Suprapubic skin (tissue), 4 donors: ENCODE measurements at regions not wholly inside any gene's neighbourhood (a gene's known extent, or its start where the extent isn't known, plus 50 kb on each side); places are given as distances from the start of the nearest gene placed in this dataset.

Source experiments
- DNase-seq, 2 donors: peaks; one replicate each; pipeline ENCODE4 v3.0.0-alpha.2; 2019; ENCODE audit warnings: low spot score in 2 of 2
- H3K27ac ChIP-seq: fragments of 200-600 bp; sonication (generic); one replicate; pipeline ENCODE4 v1.5.1; 2019
- H3K27me3 ChIP-seq: fragments of 200-600 bp; sonication (generic); one replicate; pipeline ENCODE4 v1.5.1; 2019
- H3K36me3 ChIP-seq: fragments of 200-600 bp; sonication (generic); one replicate; pipeline ENCODE4 v1.5.1; 2019
- H3K4me1 ChIP-seq: fragments of 200-600 bp; sonication (generic); one replicate; pipeline ENCODE4 v1.5.1; 2019
- H3K4me3 ChIP-seq: fragments of 200-600 bp; sonication (generic); one replicate; pipeline ENCODE4 v1.5.1; 2019; ENCODE audit warnings: mild to moderate bottlenecking
- H3K9me3 ChIP-seq: fragments of 200-600 bp; sonication (generic); one replicate; pipeline ENCODE4 v1.5.1; 2019
- EP300 ChIP-seq: sonication (generic); formaldehyde crosslinking; IDR thresholded peaks from one replicate; pipeline ENCODE4 v1.6.1; 2017; ENCODE audit warnings: antibody characterized with exemption
- POLR2A ChIP-seq, 2 donors: fragments of 450-650 bp; IDR thresholded peaks; one replicate each; pipeline ENCODE4 v1.6.1; 2017; ENCODE audit warnings: antibody characterized with exemption in 2 of 2, mild to moderate bottlenecking in 2 of 2, moderate library complexity in 2 of 2
- POLR2AphosphoS5 ChIP-seq, 3 donors: sonication (generic); formaldehyde crosslinking; IDR thresholded peaks; one replicate each; pipeline ENCODE4 v1.6.1; 2017; ENCODE audit warnings: antibody characterized with exemption in 3 of 3
- WGBS: methylation state at CpG from one replicate; pipeline ENCODE4 v1.1.5; 2018; 5-methylcytosine and 5-hydroxymethylcytosine counted together
- TF ChIP-seq, protein P1 (sequence below), 2 donors: fragments of 200-600 bp in 1 of 2; fragments of 450-650 bp in 1 of 2; sonication (generic) in 1 of 2; IDR thresholded peaks; one replicate each; pipeline ENCODE4 v1.5.1; 2016 to 2019; ENCODE audit warnings: antibody characterized with exemption in 2 of 2, mild to moderate bottlenecking in 1 of 2, moderate library complexity in 1 of 2

DNA sequence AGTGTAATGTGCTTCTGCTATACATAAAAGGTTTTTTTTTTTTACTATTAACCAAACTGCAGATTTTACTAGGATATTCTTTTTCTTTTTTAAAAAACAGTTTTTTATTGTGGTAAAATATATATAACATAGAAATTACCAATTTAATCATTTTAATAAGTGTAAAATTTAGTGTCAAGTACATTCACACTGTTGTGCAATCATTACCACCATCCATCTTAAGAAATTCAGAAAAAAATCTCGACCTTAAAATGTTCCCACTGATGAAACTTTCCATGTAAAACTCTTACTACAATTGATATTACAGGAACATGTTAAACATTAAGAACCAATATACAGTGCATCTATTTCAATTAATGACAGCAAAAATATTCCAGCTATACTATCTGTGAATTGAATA, 244.8 kb upstream of the FAT3 start:
- WGBS = 72% methylated on average over 1 of the region's 1 CpG

DNA sequence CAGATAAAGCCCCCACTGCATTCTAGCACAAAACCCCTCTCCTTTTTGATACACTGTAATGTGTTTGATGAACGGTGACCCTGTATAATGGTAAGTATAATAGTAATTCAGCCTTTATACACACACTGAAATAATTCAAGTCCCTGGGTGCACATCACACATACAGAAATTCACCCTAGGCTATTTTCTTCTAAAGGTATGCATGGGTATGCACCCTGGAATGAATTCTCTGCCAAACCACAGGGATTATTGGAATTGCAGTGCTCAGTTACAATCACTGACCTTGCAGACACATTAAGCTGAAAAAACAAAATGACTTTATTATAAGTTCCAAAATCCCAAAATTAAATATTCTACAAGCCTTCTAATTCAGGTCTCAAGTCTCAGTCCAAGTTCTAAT, 245.9 kb upstream of the FAT3 start:
- WGBS = 58% methylated on average over 1 of the region's 1 CpG
- Histone ChIP-seq H3K36me3 (no peaks in the 10 kb centered on the region), H3K4me3 (no peak overlapping the region), H3K9me3 (no peaks in the 10 kb centered on the region), H3K4me1 (no peaks in the 10 kb centered on the region), H3K27me3 (no peaks in the 10 kb centered on the region), H3K27ac (no peak overlapping the region)
- TF ChIP-seq POLR2A (IDR thresholded peaks at IDR 0.05) (no peak), POLR2AphosphoS5 (IDR thresholded peaks at IDR 0.05) (no peak), EP300 (no peak)
- TF ChIP-seq, protein P1, sequence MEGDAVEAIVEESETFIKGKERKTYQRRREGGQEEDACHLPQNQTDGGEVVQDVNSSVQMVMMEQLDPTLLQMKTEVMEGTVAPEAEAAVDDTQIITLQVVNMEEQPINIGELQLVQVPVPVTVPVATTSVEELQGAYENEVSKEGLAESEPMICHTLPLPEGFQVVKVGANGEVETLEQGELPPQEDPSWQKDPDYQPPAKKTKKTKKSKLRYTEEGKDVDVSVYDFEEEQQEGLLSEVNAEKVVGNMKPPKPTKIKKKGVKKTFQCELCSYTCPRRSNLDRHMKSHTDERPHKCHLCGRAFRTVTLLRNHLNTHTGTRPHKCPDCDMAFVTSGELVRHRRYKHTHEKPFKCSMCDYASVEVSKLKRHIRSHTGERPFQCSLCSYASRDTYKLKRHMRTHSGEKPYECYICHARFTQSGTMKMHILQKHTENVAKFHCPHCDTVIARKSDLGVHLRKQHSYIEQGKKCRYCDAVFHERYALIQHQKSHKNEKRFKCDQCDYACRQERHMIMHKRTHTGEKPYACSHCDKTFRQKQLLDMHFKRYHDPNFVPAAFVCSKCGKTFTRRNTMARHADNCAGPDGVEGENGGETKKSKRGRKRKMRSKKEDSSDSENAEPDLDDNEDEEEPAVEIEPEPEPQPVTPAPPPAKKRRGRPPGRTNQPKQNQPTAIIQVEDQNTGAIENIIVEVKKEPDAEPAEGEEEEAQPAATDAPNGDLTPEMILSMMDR (IDR thresholded peaks at IDR 0.05) = no peak
- DNase-seq = no peak

More for the DNA sequence above, 244.8 kb upstream of the FAT3 start:
- Histone ChIP-seq H3K9me3 (no peaks in the 10 kb centered on the region), H3K27ac (no peak overlapping the region), H3K36me3 (no peaks in the 10 kb centered on the region), H3K4me3 (no peak overlapping the region), H3K27me3 (no peaks in the 10 kb centered on the region), H3K4me1 (no peaks in the 10 kb centered on the region)
- no peak for DNase-seq
- TF ChIP-seq POLR2AphosphoS5 (IDR thresholded peaks at IDR 0.05) (no peak), POLR2A (IDR thresholded peaks at IDR 0.05) (no peak), EP300 (no peak)
- TF ChIP-seq, protein P1 (IDR thresholded peaks at IDR 0.05) = no peak

DNA sequence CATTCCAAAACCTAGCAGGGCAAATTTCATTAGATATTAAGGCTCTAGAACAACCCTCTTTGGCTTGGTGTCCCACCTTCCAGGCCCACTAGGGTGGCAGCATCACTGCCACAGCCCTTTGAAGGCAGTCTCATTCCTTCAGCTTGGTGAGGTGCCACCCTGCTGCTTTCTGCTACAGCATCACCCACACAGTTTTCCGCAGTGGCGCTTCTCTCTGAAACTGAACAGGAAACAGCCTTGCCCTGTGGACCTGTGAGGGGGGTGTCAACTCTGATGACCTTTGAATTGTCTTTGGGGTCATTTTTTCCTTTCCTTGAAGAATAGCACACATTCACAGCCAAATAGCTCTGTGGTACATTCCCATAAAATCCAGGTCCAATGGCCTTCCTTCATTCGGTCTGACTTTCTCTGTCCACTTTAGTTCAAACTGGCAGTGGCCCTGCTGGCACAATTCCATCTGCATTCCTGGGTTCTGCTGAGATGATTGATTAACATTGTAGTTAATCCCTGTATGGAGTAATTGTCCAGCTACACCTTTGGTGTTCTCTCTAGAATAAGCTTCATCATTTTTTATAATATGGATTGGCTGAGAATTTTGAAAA, 251.9 kb upstream of the FAT3 start:
- DNase-seq = no peak
- no peaks in the 10 kb centered on the region for H3K36me3 ChIP-seq
- no peaks in the 10 kb centered on the region for H3K4me1 ChIP-seq
- WGBS = 80% methylated on average over 3 of the region's 3 CpGs
- H3K9me3 ChIP-seq = no peaks in the 10 kb centered on the region
- TF ChIP-seq EP300 = no peak
- TF ChIP-seq POLR2AphosphoS5 (IDR thresholded peaks at IDR 0.05) = no peak
- no peak for TF ChIP-seq POLR2A (IDR thresholded peaks at IDR 0.05)
- H3K4me3 ChIP-seq = no peak overlapping the region
- no peaks in the 10 kb centered on the region for H3K27me3 ChIP-seq
- H3K27ac ChIP-seq = no peak overlapping the region

DNA sequence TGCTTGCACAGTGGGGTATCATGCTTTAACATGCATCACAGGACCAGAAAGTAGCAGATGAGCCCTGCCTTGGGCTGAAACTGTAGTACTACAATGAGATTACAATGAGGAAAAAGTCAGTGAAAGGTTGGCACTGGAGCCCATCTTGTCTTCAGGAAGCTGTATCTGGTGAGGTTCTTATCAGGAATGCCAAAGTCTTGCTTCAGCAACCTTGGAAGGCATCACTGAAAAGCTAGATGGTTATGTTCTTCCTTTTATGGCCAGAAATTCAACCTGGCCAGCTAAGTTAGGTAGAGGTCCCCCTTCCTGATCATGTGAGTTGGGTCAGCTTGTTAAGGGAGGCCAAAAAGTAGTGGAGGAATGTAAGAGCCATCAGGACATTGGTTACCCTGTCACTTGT, 254.0 kb upstream of the FAT3 start:
- Histone ChIP-seq H3K4me1 (no peaks in the 10 kb centered on the region), H3K9me3 (no peaks in the 10 kb centered on the region), H3K4me3 (no peak overlapping the region), H3K27me3 (no peaks in the 10 kb centered on the region), H3K27ac (no peak overlapping the region), H3K36me3 (no peaks in the 10 kb centered on the region)
- no peak for TF ChIP-seq POLR2A (IDR thresholded peaks at IDR 0.05)
- TF ChIP-seq, protein P1 (IDR thresholded peaks at IDR 0.05) = no peak
- no peak for TF ChIP-seq POLR2AphosphoS5 (IDR thresholded peaks at IDR 0.05)
- no peak for TF ChIP-seq EP300
- DNase-seq = no peak

DNA sequence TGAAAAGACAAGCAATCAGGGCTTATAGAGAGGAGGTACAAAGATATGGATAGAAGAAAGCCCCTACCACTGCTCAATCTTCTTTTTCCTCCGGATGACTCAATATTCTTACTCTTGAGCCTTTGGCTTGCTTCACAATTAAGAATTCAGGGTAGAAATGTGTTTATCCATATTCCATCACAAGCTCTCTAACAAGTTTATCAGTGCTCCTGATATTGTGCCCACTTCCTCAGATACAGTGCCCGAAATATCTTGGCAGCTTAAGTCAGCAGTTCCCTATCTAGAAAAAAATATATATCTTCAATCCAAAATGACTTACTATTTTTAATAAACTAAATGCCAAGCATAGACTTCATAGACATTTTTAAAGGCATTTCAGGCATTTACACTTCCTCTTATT, 255.1 kb upstream of the FAT3 start:
- H3K4me1 ChIP-seq = no peaks in the 10 kb centered on the region
- 77% methylated on average over 2 of the region's 2 CpGs for WGBS
- TF ChIP-seq, protein P1 (IDR thresholded peaks at IDR 0.05) = no peak
- TF ChIP-seq EP300 (no peak), POLR2A (IDR thresholded peaks at IDR 0.05) (no peak), POLR2AphosphoS5 (IDR thresholded peaks at IDR 0.05) (no peak)
- no peak overlapping the region for H3K27ac ChIP-seq
- H3K27me3 ChIP-seq = no peaks in the 10 kb centered on the region
- H3K4me3 ChIP-seq = no peak overlapping the region
- no peak for DNase-seq
- no peaks in the 10 kb centered on the region for H3K9me3 ChIP-seq
- no peaks in the 10 kb centered on the region for H3K36me3 ChIP-seq

DNA sequence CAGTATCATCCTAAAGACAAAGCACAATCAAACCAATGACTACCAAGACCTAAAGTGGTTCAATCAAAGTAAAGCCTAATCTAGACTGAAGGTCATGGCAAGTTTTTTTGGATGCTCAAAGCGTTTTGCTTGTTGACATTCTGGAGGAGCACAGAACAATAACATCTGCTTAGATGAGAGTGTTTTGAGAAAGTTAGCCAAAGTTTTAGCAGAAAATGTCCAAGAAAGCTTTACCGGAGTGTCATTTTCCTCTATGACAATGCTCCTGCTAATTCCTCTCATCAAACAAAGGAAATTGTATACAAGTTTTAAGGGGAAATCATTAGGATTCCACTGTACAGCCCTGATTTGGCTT, 256.9 kb upstream of the FAT3 start:
- H3K9me3 ChIP-seq = no peaks in the 10 kb centered on the region
- 52% methylated on average over 2 of the region's 2 CpGs for WGBS
- no peaks in the 10 kb centered on the region for H3K36me3 ChIP-seq
- H3K4me1 ChIP-seq = no peaks in the 10 kb centered on the region
- DNase-seq = no peak
- no peak overlapping the region for H3K4me3 ChIP-seq
- no peaks in the 10 kb centered on the region for H3K27me3 ChIP-seq
- TF ChIP-seq POLR2AphosphoS5 (IDR thresholded peaks at IDR 0.05) = no peak
- TF ChIP-seq EP300 = no peak
- TF ChIP-seq POLR2A (IDR thresholded peaks at IDR 0.05) = no peak
- TF ChIP-seq, protein P1 (IDR thresholded peaks at IDR 0.05) = no peak
- H3K27ac ChIP-seq = no peak overlapping the region
